Stimulated activated CD8-positive, alpha-beta memory T cell treated with anti-CD3 and anti-CD28 coated beads, Interleukin-4, amount 100 ng/mL, for 4 hours (primary cell): ENCODE measurements at regions not wholly inside any gene's neighbourhood (a gene's known extent, or its start where the extent isn't known, plus 50 kb on each side); places are given as distances from the start of the nearest gene placed in this dataset.
"Not testable (repeated sequence)": the region's sequence is repeated elsewhere in the genome, so short reads cannot be mapped to it uniquely, and the experiment has no call there.

ENCODE experiments used
- DNase-seq, 2 donors: peaks; one replicate each; pipeline ENCODE4 v3.0.0-alpha.2; 2020; ENCODE audit warnings: low read depth in 2 of 2, low spot score in 1 of 2

DNA sequence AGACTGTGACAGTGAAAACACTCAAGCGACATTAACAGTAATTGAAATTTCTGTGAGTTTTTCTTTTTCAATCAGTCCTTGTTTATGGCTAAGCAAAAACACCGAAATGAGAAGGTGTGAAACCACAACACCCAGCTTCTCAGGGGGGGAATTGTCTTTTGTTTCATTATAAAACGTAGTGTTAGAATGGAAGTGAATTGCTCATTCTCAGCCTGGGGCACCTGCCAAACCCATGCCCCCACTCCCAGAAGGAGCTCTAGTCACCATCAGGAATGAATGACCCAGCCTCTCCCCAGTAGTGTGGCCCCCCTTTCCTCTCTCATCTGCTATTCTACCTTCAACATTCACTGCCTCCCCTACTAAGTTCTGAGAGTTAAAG is 185.8 kb upstream of the CFAP20DC start:
- no peak for DNase-seq

DNA sequence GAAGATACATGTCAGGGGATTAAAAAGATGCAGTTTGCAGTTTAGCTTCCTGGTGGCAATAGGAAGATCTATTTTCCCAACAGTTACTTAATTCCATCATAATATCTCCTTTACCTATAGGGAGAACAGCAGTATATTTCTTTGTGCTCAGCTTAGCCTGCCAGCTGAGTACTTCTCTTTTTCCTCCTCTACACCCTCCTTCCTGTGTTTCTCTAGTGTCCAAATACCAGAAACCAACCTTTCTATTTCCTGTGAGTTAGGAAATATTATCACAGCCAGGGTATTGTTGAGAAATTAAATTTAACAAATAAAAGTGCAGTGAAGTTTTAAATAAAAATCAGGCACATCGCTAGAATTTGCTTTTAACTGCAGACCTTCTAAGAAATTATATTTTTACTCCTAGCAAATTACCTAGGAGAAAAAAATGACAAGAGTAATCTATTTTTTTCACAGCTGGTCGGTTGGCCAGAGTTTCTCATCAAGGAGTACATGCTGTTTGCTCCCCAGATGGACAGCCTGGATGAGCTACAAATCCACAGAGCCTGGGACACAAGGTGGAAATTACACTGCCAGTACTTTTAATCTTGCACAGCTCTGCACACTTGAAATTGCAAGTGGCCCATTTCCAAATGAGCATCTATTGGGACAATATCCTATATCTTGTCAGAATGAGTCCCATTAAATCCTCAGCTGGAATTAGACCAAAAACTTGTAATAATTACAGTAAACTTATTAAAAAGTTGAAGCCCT is 185.2 kb upstream of the CFAP20DC start:
- no peak for DNase-seq

DNA sequence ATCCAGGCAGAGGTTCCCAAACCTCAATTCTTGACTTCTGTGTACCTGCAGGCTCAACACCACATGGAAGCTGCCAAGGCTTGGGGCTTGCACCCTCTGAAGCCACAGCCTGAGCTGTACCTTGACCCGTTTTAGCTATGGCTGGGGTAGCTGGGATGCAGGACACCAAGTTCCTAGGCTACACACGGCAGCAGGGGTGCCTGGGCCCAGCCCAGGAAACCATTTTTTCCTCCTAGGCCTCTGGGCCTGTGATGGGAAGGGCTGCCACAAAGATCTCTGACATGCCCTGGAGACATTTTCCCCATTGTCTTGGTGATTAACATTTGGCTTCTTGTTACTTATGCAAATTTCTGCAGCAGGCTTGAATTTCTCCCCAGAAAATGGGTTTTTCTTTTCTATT is 180.6 kb upstream of the CFAP20DC start:
- DNase-seq, result not testable (repeated sequence)

DNA sequence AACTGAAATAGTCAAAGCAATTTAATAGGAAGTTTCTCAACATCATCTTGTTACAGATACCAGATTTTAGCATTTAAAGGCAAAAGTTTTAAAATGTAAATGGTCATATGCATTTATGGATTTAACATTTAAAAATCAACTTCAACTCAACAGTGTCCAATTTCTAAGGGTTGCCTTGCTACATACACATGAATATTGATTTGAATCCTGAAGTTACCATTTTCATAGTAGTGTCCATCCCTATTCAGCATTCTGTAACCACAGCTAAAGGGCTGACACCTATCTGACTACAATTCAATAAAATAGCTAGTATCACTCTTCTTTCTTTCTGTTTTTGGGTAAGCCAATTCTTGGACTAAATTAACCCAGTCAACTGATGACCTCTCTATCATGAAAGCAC is 164.0 kb upstream of the CFAP20DC start:
- no peak for DNase-seq

DNA sequence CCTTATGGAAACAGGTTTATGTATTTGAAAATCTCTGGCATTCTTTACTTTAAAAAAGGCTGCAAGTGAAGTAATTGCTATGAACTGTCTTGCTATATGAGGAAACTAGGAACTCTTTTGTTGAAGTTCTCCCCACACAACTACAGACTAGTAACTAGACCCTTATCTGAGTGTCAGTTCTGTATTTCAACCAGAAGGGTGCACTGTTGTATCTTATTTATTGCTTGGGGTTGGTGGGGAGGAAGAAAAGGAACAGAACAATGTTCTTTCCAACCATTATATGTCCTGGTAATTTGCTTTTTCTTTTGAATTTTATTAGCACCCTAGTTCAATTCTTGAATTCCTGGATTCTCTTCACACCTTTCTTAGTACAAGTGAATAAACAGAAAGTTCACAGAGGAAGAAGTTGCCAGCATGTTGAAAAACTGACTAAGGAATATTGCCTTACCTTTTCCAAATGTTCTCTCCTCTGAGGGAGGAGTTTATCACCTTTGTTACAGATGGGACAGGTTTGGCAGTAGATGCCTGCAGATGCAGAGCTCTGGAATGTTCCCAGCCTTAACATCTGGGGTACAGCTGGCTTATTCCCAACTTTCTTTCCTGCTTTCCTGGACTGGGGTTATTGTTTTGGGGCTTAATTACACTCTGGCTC is 162.4 kb upstream of the CFAP20DC start:
- no peak for DNase-seq

DNA sequence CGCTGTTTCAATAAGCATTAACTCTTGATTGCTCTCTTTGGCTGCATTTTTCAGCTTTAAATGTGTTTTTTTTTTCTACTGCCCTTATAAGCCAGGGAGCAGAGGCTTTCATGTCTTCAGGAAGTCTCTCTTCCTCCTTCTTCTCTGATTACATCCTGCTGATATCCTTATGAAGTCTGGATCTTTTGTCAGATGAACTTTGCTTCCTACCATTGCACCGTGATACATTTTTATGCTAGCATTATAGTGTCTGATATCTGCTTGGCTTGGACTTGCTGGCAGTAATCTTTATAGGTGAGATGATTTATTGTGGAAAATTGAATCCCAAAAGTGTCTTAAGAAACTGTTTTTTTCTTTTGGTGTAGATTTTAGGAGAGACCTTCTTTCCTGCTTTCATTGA is 160.4 kb upstream of the CFAP20DC start:
- DNase-seq, result no peak

DNA sequence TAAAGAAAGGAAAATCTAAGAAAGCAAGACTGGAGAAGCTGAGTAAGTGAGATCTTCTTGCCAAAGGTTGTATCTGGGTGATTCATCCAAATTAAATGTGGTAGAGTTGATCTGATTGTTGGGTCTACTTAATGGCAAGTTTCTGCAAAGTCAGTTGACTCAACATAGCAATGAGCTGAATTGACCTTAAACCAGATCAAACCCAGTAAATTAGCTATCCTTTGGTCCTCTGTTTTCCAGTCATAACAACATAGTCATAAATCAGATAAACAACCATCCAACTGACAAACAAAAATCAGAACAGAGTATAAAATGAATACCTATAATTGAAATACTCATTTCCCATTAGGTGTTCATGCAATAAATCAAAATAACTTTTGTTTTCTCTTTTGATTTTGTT is 142.6 kb upstream of the CFAP20DC start:
- no peak for DNase-seq

DNA sequence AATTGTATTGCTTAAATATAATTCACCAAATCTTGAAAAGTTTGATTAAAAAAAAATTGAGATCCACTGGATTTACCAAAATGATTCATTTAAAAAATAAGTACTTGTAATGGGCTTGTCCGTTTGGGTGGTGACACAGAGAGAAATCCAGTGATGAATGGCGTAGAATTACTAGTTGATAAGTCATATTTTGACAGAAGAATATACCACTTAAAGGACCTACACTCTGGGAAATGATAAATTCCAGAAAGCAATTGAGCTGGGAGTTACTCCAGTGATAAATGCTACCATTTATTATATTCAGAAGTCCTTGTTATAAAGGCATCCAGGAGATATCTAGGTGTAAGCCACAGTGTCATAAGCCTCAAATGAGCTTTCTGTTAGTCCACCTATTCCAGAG is 141.8 kb upstream of the CFAP20DC start:
- DNase-seq, result no peak

DNA sequence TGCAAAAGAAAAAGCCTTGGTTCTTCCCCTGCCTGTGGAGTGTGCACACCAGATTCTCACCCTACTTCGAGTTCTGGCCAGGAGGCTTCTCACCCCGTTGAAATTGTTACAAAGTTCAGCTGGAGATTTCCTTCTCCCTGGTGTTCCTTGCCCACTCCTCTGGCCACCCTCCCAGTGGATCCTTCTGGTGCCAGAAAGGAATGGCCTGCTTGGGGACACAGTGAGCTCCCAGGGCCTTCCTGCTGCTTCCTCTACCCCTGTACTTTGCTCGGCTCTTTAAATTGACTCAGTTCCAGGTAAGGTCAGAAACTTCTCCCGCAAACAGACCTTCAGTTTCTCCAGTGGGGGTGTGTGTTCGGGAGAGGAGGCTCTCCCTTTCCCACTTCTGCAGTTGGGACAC is 140.1 kb upstream of the CFAP20DC start:
- no peak for DNase-seq

DNA sequence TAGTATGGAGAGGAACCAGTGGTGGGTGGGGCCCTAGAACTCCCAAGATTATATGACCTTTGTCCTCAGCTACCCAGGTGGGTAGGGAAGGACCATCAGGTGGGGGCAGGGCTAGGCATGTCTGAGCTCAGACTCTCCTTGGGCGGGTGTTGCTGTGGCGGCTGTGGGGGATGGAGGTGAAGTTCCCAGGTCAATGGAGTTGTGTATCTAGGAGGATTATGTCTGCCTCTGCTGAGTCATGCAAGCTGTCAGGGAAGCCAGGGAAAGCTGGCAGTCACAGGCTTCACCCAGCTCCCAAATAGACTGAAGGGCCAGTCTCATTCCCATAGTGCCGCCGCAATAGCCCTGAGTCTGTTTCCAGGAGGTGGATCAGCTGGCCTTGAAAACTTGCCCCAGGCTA is 139.7 kb upstream of the CFAP20DC start:
- no peak for DNase-seq

DNA sequence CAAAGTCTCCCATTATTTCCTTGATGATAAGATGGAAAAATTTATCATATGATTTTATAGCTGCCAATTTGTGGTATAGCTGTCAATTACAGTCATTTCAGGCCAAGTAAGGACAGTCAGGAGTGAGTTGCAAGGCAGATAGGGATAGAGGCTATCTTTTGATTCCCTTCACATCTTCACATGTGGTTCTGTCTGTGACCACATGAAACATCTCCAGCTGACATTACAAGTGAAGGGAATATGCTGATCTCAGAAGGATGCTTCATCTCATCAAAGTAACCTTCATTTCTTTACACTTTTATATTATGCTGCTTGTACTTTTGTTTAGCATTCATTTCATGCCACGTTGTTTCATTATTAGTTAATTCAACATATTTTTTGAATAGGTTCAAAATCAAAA is 136.9 kb upstream of the CFAP20DC start:
- DNase-seq, result no peak

DNA sequence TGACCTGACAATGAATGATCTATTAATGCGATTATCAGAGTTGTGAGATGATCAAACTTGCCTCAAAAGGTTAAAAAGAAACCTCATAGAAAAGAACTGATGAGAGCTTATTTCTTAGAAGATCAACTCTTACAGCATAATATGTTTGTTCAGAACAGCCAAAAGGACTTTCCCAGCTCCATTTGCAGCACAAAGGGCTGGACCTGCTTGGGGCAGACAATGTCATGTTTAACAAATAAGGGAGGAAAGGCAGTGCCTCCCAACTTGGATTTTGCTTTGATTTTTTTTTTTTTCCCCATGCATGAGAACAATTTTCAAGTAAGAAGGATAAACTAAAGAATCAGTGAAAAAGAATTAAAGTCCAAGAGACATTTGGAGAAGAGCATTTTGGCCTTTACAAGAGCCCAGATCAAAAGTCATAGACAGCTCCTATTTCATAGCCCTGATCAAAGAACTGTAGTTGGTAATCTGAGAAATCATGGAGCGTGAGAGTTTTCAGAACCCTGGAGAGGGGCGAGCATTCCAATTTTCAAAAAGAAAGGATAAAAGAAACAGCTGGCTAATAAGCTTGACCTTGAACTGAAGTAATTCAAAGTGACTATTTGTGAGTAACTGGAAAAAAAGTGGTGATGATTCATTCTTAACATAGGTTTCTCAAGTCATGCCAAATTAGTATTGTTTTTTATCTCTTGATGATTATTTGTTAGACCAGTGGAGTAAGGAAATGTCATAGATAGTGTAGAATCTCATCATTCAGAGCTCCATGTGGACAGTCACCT is 136.0 kb upstream of the CFAP20DC start:
- no peak for DNase-seq

DNA sequence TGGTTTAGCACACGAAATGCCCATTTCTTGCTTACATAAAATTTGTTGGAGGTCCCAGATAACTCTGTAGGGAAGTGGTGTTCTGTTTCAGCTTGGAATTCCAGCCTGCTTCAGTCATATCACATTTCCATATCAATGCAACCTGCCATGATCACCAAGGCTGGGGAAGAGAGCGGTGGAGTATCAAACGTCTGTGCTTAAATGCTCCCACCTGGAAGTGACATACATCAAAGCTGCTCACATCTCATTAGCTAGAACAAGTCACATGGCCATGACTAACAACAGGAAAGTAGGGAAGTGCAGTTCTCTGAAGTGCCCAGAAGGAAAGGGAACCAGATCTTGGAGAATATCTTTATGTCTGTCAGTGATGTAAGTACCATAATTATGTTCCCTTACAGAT is 130.2 kb upstream of the CFAP20DC start:
- DNase-seq, result no peak

DNA sequence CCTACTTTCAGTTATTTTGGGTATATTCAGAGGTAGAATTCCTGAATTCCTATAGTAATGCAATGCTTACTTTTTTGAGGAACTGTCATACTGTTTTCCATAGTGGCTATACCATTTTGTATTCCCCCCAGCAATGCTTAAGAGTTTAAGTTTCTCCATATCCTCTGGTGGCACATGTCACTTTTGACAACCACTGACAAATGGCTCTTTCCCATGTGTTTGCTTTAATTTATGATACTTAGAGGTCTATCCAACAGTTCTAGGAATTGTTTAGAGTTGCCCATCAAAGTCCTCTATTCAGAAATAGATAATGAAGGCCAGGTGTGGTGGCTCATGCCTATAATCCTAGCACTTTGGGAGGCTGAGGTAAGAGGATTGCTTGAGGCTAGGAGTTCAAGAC is 128.9 kb upstream of the CFAP20DC start:
- no peak for DNase-seq

DNA sequence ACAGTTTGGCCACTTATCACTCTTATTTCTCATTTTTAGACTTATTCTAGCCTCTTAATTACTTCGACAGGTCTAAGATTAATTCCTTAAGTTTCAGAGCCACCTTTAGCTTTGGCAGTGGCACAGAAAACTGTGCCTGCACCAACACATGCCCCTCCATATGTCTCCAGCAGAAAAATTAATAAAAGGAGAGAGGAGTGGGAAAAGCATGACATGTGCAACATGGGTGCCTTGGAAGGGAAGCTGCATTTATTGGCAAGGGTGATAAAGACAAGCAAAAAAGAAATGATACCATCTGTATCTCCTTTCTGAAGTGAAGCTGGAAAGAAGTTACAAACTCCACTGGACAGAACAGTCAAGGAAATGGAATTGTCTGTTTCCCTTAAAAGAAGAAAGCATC is 121.7 kb upstream of the CFAP20DC start:
- no peak for DNase-seq

DNA sequence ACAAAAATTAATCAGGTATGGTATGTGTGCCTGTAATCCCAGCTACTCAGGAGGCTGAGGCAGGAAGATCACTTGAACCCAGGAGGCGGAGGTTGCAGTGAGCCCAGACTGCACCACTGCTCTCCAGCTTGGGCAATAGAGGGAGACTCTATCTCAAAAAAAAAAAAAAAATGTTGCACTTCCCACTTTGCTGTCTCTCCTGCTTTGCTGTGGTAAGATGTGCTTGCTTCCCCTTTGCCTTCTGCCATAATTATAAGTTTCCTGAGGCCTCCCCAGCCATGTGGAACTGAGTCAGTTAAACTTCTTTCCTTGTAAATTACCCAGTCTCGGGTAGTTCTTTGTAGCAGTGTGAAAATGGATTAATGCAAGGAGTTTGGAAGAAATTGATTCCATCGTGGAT is 120.3 kb upstream of the CFAP20DC start:
- DNase-seq, result not testable (repeated sequence)

DNA sequence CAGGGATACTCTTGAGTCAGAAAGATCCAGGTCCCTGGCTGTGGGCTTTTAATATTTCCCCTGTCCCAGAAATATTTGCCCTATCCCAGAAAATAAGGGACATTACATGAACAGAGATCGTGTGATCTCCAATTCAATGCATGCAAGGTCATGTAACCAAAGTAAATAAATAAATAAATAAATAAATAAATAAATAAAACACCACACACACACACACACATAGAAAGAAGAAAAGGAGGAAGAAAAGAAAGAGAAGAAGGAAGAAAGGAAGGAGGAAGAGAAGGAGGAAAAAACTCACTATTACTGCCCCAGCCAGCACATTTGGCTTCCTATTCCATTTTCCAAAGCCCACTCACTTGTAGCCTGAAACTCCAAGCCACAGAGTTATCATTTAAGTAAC is 117.9 kb upstream of the CFAP20DC start:
- no peak for DNase-seq

DNA sequence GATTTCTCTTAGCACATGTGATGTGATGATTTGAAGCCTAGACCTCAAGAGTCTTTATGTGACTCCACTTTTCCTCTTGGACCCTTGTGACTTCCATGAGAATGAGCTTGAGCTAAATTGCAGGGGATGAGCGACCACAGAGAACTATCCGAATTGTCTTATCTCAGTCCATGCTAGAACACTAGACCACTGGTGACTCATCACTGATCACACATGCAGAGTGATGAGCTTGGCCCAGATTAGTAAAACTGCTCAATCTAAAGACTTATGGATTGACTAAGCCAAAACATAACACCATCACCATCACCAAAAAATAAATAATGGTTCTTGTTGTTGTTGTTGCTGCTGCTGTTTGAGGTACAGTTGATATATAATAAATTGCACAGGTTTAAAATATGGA is 114.1 kb upstream of the CFAP20DC start:
- no peak for DNase-seq

DNA sequence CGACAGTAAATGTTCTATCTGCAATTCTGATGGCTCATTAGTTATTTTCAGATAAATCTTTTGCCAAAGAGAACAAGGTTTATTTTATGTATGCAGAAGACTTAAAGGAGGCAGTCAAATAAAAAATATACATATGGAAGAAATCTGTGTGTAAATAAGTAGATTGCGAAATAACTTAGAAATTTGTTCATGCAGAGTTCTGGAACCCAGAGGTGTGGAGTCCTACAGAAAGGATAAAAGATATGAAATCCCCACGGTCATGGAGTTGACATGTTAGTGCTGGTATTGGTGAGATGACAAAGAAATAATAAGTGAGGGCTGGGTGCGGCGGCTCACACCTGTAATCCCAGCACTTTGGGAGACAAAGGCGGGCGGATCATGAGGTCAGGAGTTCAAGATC is 111.2 kb upstream of the CFAP20DC start:
- DNase-seq, result no peak

DNA sequence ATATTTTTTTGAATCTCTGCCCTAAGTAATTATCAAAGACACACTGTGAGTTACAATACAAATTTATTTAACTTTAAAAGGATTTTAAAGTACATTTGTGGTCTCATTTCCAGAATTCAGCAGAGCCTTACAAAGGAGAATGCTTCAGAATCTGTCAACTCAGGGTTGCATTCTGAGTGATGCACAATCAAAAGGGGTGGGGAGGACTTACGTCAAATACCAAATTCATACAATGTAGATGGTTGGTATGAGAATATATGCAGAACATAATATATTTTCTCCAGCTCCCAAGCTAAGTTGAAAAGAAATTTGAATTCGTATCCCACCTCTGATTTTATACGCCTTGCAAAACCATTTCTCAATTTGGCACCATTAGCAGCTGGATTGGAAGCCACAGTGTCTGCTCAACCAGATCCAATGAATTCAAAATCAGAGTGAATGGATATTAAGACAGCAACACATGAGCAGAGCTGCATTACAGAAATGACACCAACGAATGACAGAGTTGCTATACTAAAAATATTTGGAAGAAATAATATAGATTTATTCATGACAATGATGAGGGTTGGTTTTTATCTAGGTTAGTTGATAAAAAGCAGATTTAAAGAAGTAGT is 110.4 kb upstream of the CFAP20DC start:
- no peak for DNase-seq

DNA sequence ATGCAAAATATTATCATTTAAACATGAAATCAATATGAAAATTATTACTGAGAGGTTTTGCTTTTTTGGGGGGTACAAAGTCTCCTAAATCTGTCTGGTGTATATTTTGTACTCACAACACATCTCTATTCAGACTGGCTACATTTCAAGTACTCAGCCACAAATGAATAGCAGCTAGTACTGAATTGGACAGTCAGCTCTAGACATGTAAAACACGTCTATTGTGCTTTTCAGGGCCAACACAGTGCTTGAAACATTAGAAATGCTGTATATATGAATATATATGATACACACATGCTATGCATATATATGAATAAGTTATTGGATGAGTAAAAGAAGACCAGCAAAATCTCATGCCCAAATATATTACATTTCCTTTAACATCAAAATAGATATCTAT is 103.8 kb upstream of the CFAP20DC start:
- DNase-seq, result no peak

DNA sequence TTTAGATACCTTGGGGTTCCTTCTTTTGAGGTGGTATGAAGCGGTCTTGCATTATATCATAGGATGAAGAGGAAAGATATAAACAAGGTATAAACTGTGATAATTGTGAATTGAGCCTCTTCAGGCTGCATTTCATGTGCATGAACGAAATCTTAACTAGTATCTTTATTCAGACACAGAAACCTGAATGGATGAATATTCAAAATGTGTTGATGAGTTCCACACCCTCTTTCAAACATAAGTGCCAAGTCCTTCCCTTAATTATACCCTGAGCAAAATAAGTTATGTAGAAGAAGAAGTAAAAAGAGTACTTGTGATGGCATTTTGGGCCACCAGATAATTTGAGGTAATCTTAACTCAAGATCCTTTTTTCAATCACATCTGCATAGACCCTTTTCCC is 103.1 kb upstream of the CFAP20DC start:
- DNase-seq, result no peak
